GM13976 (cell line): ENCODE measurements at regions not wholly inside any gene's neighbourhood (a gene's known extent, or its start where the extent isn't known, plus 50 kb on each side); places are given as distances from the start of the nearest gene placed in this dataset.

Experiments used
- DNase-seq: peaks from one replicate; pipeline ENCODE4 v3.0.0; 2012; ENCODE audit warnings: low spot score
- in situ Hi-C: fragments of 300-500 bp; cut with MboI; formaldehyde crosslinking; loops from one replicate; pipeline ENCODE4 v1.12.0; 2022; ENCODE audit warnings: low sequenced_read_pairs, mixed read lengths, inconsistent platforms; ENCODE audit not compliant: unreplicated experiment
- TF ChIP-seq, protein P1 (sequence below): IDR thresholded peaks from 2 replicates; pipeline ENCODE4 v1.5.1; 2012; ENCODE audit warnings: borderline replicate concordance, mild to moderate bottlenecking; ENCODE audit not compliant: insufficient read depth; ENCODE audit errors: extremely low read depth, missing control alignments, control extremely low read depth

DNA sequence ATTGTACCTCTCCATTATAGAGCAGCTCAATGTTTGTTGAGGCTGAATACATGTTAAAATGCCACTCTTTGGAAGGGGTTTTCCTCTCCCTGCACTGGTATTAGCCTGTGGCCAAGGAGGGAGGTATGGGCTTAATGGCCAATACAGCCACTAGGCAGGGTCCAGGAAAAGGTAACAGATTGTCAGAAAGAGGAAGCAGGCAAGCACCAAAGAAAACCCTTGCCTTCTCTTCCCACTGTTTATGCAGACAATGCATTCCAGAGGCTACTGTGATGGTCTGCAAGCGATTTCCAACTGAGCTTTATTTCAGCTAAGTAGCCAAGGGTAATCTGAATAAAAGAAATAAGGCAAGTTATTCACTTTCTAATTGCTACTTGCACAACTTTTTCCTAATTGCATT lies 95.3 kb upstream of the SLC27A6 start:
- TF ChIP-seq, protein P1, sequence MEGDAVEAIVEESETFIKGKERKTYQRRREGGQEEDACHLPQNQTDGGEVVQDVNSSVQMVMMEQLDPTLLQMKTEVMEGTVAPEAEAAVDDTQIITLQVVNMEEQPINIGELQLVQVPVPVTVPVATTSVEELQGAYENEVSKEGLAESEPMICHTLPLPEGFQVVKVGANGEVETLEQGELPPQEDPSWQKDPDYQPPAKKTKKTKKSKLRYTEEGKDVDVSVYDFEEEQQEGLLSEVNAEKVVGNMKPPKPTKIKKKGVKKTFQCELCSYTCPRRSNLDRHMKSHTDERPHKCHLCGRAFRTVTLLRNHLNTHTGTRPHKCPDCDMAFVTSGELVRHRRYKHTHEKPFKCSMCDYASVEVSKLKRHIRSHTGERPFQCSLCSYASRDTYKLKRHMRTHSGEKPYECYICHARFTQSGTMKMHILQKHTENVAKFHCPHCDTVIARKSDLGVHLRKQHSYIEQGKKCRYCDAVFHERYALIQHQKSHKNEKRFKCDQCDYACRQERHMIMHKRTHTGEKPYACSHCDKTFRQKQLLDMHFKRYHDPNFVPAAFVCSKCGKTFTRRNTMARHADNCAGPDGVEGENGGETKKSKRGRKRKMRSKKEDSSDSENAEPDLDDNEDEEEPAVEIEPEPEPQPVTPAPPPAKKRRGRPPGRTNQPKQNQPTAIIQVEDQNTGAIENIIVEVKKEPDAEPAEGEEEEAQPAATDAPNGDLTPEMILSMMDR = no peak
- in situ Hi-C loops = no loop called here
- no peak for DNase-seq

DNA sequence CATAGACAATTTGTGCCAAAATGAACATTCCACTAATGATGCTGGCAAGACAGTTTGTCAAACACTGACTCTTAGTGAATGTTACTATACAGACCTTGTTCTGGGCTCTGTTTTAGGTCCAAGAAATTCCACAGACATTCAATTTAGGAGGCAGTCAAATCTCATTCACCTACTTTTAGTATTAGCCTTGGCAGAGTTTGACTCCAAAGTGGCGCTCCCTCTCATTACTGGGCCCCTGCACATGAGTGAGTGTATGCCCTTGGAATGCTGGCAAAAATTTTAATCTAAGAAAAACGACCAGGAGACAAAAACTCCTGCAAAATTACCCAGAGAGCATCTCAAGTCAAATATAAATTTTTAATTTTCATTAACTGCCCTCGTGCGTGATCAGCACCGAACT lies 94.9 kb upstream of the SLC27A6 start:
- in situ Hi-C loops = no loop called here
- no peak for DNase-seq
- TF ChIP-seq, protein P1 = no peak

DNA sequence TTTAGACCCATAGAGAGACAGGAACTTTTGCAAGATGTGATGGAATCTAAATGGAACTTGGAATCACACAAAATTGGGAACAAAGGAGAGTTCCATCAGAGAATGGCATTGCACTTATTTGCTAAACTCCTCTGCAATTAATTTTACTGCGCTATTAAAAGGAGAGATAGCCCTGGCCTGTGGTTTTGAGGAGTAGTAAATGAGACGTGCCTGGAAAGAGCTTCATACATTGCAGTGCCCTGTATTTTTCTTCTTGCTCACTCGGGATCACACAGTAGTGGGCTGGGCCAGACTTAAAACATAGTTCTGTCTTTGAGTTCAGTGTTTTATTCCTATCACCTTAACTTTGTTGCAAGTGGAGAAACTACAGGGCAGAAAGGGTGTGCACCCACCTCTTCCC lies 94.4 kb upstream of the SLC27A6 start:
- TF ChIP-seq, protein P1 = no peak
- DNase-seq = no peak
- in situ Hi-C loops = no loop called here

DNA sequence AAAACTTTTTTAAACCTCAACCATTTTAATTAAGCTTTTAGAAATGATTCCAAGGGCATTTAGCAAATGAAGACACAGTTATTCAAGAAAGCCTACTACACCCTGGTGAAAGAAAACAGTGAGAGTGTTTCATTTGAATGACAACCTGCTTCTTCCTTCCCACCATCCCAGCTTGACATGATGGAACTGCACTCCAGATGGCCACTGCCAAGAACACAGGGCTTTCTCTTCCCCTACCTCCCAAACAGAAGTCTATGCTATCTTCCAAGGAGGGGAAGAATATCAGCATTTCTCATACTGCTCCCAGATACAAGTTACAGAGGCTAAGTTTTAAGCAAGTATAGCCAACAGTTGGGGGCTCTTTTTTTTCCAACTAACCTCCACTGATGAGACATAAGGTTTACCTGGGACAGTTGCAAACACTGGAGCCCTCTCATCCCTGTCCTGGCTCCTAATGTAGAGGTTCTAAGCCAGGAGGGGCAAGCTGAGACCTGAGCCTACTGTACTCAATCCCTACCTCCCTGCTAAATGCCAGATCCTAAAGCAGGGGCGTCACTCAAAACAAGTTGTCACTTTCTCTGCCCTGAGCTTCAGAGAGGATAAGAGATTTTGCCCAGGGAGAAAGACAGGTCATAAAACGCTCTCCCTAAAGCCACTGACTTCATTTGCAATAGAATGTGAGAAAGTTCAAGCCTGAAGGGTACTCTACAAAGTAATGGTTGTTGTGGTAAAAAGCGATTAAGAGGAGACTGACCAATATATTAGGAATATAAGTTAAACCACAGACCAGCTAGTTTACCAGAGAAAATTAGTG lies 88.5 kb upstream of the SLC27A6 start:
- TF ChIP-seq, protein P1 = no peak
- DNase-seq = no peak
- in situ Hi-C loops = no loop called here

DNA sequence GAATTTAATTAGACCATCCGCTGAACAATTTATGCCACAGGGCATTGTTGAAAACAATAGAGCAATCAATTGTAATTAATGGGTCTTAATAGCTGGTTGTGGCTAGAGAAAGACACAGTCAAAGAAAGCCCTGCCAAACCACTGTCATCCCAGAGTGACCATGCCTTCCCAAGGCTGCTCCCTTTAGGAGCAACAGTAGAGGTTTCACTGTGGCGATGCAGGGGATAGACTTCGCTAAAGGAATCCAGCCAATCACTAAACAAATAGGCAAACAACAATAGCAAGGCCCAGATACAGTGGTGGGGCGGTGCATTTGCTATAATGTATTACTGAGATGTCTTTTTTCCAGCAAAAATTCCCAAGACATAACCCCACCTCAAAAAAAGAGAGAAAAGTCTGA lies 87.8 kb upstream of the SLC27A6 start:
- DNase-seq = no peak
- TF ChIP-seq, protein P1 = no peak
- in situ Hi-C loops = no loop called here

DNA sequence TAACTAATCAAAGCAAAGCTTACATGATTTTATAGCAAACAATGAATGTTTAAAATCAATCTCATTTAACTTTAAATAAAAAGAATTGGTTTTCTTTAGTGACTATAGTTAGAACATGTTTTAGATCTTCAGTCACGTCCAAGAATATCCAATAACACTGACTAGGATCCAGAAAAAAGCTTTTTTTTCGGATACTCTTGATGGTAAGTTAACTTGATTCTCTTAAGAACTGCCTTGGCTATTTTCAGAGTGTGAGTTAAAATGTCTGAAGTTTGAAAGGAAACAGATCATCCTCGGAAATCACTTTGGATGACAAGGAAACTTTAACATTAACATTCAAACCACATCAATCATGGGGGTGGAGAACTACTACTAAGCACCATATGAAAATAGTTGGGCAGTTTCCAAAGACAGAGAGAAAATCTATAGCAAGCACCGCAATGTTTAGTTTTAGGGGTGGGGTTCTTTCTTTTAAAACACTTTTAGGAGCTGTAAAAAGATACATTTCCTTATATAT lies 83.7 kb upstream of the SLC27A6 start:
- in situ Hi-C loops = no loop called here
- TF ChIP-seq, protein P1 = no peak
- DNase-seq = no peak
